Mesenchymal stem cell (in vitro differentiated cells and primary cell): ENCODE measurements at regions not wholly inside any gene's neighbourhood (a gene's known extent, or its start where the extent isn't known, plus 50 kb on each side); places are given as distances from the start of the nearest gene placed in this dataset.

Experiments used
- DNase-seq: peaks from one replicate; pipeline ENCODE4 v3.0.0-alpha.2; 2013
- H2AFZ ChIP-seq: one replicate; pipeline ENCODE4 v1.6.1; 2013; ENCODE audit warnings: low read depth, mild to moderate bottlenecking, control low read depth, inconsistent platforms, low read length, moderate library complexity
- H2AK5ac ChIP-seq: 2 replicates; pipeline ENCODE4 v1.6.1; 2013; ENCODE audit warnings: low read length, moderate library complexity, mild to moderate bottlenecking, inconsistent platforms; ENCODE audit not compliant: severe bottlenecking
- H2BK120ac ChIP-seq: one replicate; pipeline ENCODE4 v1.6.1; 2013; ENCODE audit warnings: low read depth, mild to moderate bottlenecking, inconsistent platforms, low read length, moderate library complexity
- H2BK12ac ChIP-seq, 2 experiments: one replicate each; pipeline ENCODE4 v1.6.1; 2013; ENCODE audit warnings: inconsistent platforms in 2 of 2, low read length in 2 of 2, mild to moderate bottlenecking in 2 of 2, moderate library complexity in 2 of 2, control low read depth in 1 of 2
- H2BK15ac ChIP-seq: one replicate; pipeline ENCODE4 v1.6.1; 2013; ENCODE audit warnings: mild to moderate bottlenecking, low read depth, inconsistent platforms; ENCODE audit not compliant: poor library complexity, severe bottlenecking
- H2BK5ac ChIP-seq: 2 replicates; pipeline ENCODE4 v1.6.1; 2013; ENCODE audit warnings: low read depth, mild to moderate bottlenecking, low read length, control low read depth, inconsistent platforms; ENCODE audit not compliant: poor library complexity, severe bottlenecking
- H3K14ac ChIP-seq, 2 experiments: one replicate each; pipeline ENCODE4 v1.6.1; 2013; ENCODE audit warnings: inconsistent platforms in 2 of 2, low read length in 2 of 2, control low read depth in 1 of 2, mild to moderate bottlenecking in 1 of 2, moderate library complexity in 1 of 2
- H3K18ac ChIP-seq, 2 experiments: one replicate each; pipeline ENCODE4 v1.6.1; 2013; ENCODE audit warnings: inconsistent platforms in 2 of 2, low read length in 2 of 2, control low read depth in 1 of 2, low read depth in 1 of 2, mild to moderate bottlenecking in 1 of 2
- H3K23ac ChIP-seq, 2 experiments: one replicate each; pipeline ENCODE4 v1.6.1; 2013; ENCODE audit warnings: inconsistent platforms in 2 of 2, low read length in 2 of 2, mild to moderate bottlenecking in 2 of 2, moderate library complexity in 2 of 2, control low read depth in 1 of 2
- H3K27ac ChIP-seq: 2 replicates; pipeline ENCODE4 v1.5.1; 2013; ENCODE audit warnings: mild to moderate bottlenecking, moderate library complexity, low read length, control low read depth, inconsistent platforms; ENCODE audit not compliant: poor library complexity, severe bottlenecking
- H3K27me3 ChIP-seq, 2 experiments: 2 replicates each; pipeline versions ENCODE4 v1.6.1 to v1.7.0; 2013; ENCODE audit warnings: low read length in 2 of 2, mild to moderate bottlenecking in 2 of 2, moderate library complexity in 2 of 2, control low read depth in 1 of 2, inconsistent platforms in 1 of 2; ENCODE audit not compliant: control insufficient read depth in 1 of 2, insufficient read depth in 1 of 2
- H3K36me3 ChIP-seq, 2 experiments: 2 replicates each; pipeline versions ENCODE4 v1.6.1 to v1.7.0; 2013; ENCODE audit warnings: low read length in 2 of 2, control low read depth in 1 of 2, inconsistent platforms in 1 of 2, low read depth in 1 of 2, mild to moderate bottlenecking in 1 of 2; ENCODE audit not compliant: insufficient read depth in 2 of 2, control insufficient read depth in 1 of 2
- H3K4ac ChIP-seq, 2 experiments: one replicate each; pipeline ENCODE4 v1.6.1; 2013; ENCODE audit warnings: inconsistent platforms in 2 of 2, low read length in 2 of 2, mild to moderate bottlenecking in 2 of 2, moderate library complexity in 2 of 2, control low read depth in 1 of 2, low read depth in 1 of 2
- H3K4me1 ChIP-seq: 2 replicates; pipeline ENCODE4 v1.6.1; 2013; ENCODE audit warnings: low read depth, low read length, control low read depth; ENCODE audit not compliant: control insufficient read depth, insufficient read depth
- H3K4me2 ChIP-seq: 2 replicates; pipeline ENCODE4 v1.6.1; 2013; ENCODE audit warnings: low read length, mild to moderate bottlenecking, inconsistent platforms; ENCODE audit not compliant: poor library complexity, severe bottlenecking
- H3K4me3 ChIP-seq, 2 experiments: 2 replicates each; pipeline versions ENCODE4 v1.5.1 to v1.7.0; 2013; ENCODE audit warnings: low read length in 2 of 2, mild to moderate bottlenecking in 2 of 2, control low read depth in 1 of 2, low read depth in 1 of 2; ENCODE audit not compliant: insufficient read depth in 1 of 2
- H3K79me1 ChIP-seq: replicated peaks from 2 replicates; pipeline ENCODE4 v1.6.1; 2013; ENCODE audit warnings: mild to moderate bottlenecking, control low read depth, low read length, inconsistent platforms; ENCODE audit not compliant: poor library complexity, severe bottlenecking
- H3K9ac ChIP-seq: 2 replicates; pipeline ENCODE4 v1.7.0; 2013; ENCODE audit warnings: mild to moderate bottlenecking, low read length, moderate library complexity
- H3K9me3 ChIP-seq: 2 replicates; pipeline ENCODE4 v1.7.0; 2013; ENCODE audit warnings: mild to moderate bottlenecking, low read length; ENCODE audit not compliant: control insufficient read depth
- H4K8ac ChIP-seq: one replicate; pipeline ENCODE4 v1.6.1; 2013; ENCODE audit warnings: inconsistent platforms, mild to moderate bottlenecking, low read length, moderate library complexity
- H4K91ac ChIP-seq: one replicate; pipeline ENCODE4 v1.6.1; 2013; ENCODE audit warnings: mild to moderate bottlenecking, low read length, inconsistent platforms
- WGBS: methylation state at CpG from one replicate; pipeline ENCODE4 v1.1.7; 2013; ENCODE audit warnings: mixed read lengths; 5-methylcytosine and 5-hydroxymethylcytosine counted together

- Histone ChIP-seq H2AK5ac (no peak overlapping the region), H3K79me1 (no peaks in the 10 kb centered on the region), H4K8ac (no peak overlapping the region), H2AFZ (no peak overlapping the region), H4K91ac (no peak overlapping the region), H3K14ac (no peak overlapping the region), H3K36me3 (no peaks in the 10 kb centered on the region), H3K27me3 (no peaks in the 10 kb centered on the region), H2BK15ac (no peak overlapping the region), H3K18ac (no peak overlapping the region), H2BK5ac (no peak overlapping the region), H3K4me3 (no peak overlapping the region), H3K4me1 (no peaks in the 10 kb centered on the region), H3K27ac (no peak overlapping the region), H3K23ac (no peak overlapping the region), H3K9me3 (no peaks in the 10 kb centered on the region), H3K9ac (no peak overlapping the region), H2BK12ac (no peak overlapping the region), H3K4me2 (no peak overlapping the region), H3K4ac (no peak overlapping the region), H2BK120ac (no peak overlapping the region)
- 92% methylated on average over 4 of the region's 4 CpGs for WGBS
- no peak for DNase-seq
These were observed 220.2 kb upstream of the SLC16A7 start for GRCh38 chr12:59375633-59376032.

DNA sequence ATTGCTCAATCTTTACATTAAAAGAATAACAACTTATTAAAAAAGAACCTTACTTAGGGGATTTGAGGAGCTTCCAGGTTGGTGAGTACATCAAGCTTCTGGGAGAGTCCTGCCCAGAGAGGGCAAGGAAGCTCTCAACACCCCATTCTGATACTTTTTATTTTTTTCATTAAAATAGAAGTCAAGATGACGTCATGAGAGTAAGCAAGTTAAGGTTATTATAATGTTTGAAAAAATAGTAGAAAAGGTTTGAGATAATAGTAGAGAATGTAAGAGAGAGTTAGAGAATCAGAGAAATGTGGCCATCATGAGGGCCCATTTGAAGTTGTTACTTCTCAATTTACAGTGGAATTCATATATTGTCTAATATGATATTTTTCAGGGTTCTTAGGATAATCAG lies 221.0 kb upstream of the SLC16A7 start:
- H3K79me1 ChIP-seq = no peaks in the 10 kb centered on the region
- H2BK12ac ChIP-seq = no peak overlapping the region
- H2BK15ac ChIP-seq = no peak overlapping the region
- WGBS = 79% methylated on average over 1 of the region's 1 CpG
- H3K18ac ChIP-seq = no peak overlapping the region
- no peak overlapping the region for H3K14ac ChIP-seq
- H3K4ac ChIP-seq = no peak overlapping the region
- H3K4me2 ChIP-seq = no peak overlapping the region
- H2BK120ac ChIP-seq = no peak overlapping the region
- no peak for DNase-seq
- H3K27ac ChIP-seq = no peak overlapping the region
- H3K23ac ChIP-seq = no peak overlapping the region
- no peaks in the 10 kb centered on the region for H3K36me3 ChIP-seq
- no peak overlapping the region for H3K9ac ChIP-seq
- H3K9me3 ChIP-seq = no peaks in the 10 kb centered on the region
- H3K4me1 ChIP-seq = no peaks in the 10 kb centered on the region
- no peak overlapping the region for H4K8ac ChIP-seq
- H2AFZ ChIP-seq = no peak overlapping the region
- H4K91ac ChIP-seq = no peak overlapping the region
- no peak overlapping the region for H2AK5ac ChIP-seq
- no peak overlapping the region for H2BK5ac ChIP-seq
- no peaks in the 10 kb centered on the region for H3K27me3 ChIP-seq
- no peak overlapping the region for H3K4me3 ChIP-seq

GRCh38 chr12:59372956-59373355 lies 222.9 kb upstream of the SLC16A7 start:
- H2BK120ac ChIP-seq = no peak overlapping the region
- no peak overlapping the region for H3K4me2 ChIP-seq
- H2BK12ac ChIP-seq = no peak overlapping the region
- no peaks in the 10 kb centered on the region for H3K79me1 ChIP-seq
- WGBS = 48% methylated on average over 3 of the region's 3 CpGs
- H4K91ac ChIP-seq = no peak overlapping the region
- no peak overlapping the region for H3K9ac ChIP-seq
- no peak overlapping the region for H3K4ac ChIP-seq
- H4K8ac ChIP-seq = no peak overlapping the region
- H3K36me3 ChIP-seq = no peaks in the 10 kb centered on the region
- no peaks in the 10 kb centered on the region for H3K27me3 ChIP-seq
- no peak overlapping the region for H2AK5ac ChIP-seq
- no peaks in the 10 kb centered on the region for H3K9me3 ChIP-seq
- H2BK5ac ChIP-seq = no peak overlapping the region
- no peak overlapping the region for H2AFZ ChIP-seq
- H3K14ac ChIP-seq = no peak overlapping the region
- H3K4me1 ChIP-seq = no peaks in the 10 kb centered on the region
- no peak overlapping the region for H3K4me3 ChIP-seq
- no peak overlapping the region for H3K27ac ChIP-seq
- H2BK15ac ChIP-seq = no peak overlapping the region
- H3K23ac ChIP-seq = no peak overlapping the region
- no peak overlapping the region for H3K18ac ChIP-seq
- DNase-seq = peak; percentile 22

- Histone ChIP-seq H3K27ac (no peak overlapping the region), H3K36me3 (no peaks in the 10 kb centered on the region), H3K9me3 (no peaks in the 10 kb centered on the region), H2BK120ac (no peak overlapping the region), H3K23ac (no peak overlapping the region), H2BK12ac (no peak overlapping the region), H2AFZ (no peak overlapping the region), H3K79me1 (no peaks in the 10 kb centered on the region), H3K18ac (no peak overlapping the region), H2BK15ac (no peak overlapping the region), H4K8ac (no peak overlapping the region), H3K4me1 (no peaks in the 10 kb centered on the region), H4K91ac (no peak overlapping the region), H3K4me3 (no peak overlapping the region), H3K14ac (no peak overlapping the region), H2BK5ac (no peak overlapping the region), H3K27me3 (no peaks in the 10 kb centered on the region), H2AK5ac (no peak overlapping the region), H3K9ac (no peak overlapping the region), H3K4ac (no peak overlapping the region), H3K4me2 (no peak overlapping the region)
- no peak for DNase-seq
- WGBS = 100% methylated on average over 1 of the region's 3 CpGs
These were observed 224.9 kb upstream of the SLC16A7 start for GRCh38 chr12:59370933-59371332.
